HepG2 (cell line): ENCODE measurements at regions not wholly inside any gene's neighbourhood (a gene's known extent, or its start where the extent isn't known, plus 50 kb on each side); places are given as distances from the start of the nearest gene placed in this dataset.

Experiments used
- ATAC-seq: fragments of 200-7000 bp; cut with Tn5 transposase; 3 replicates; pipeline ENCODE4 v1.9.1; 2020; ENCODE audit warnings: mild to moderate bottlenecking, moderate library complexity
- BruUV-seq: library from RNA; stranded (reverse); fragments of 400-500 nt; replicated peaks from 2 replicates; lab custom pipeline; 2021; lab: Mats Ljungman, UMichigan
- CTCF ChIA-PET: fragments of 300-600 bp; formaldehyde crosslinking; extraction: SDS; loops from one replicate; lab custom pipeline; 2021; ENCODE audit warnings: low total read pairs, inconsistent platforms, low intra/inter-chr PET ratio; lab: Yijun Ruan, JAX
- POLR2A ChIA-PET: fragments of 350-600 bp; sonication (Branson Sonifier 250); formaldehyde crosslinking; loops from one replicate; lab custom pipeline; 2020; ENCODE audit warnings: antibody characterized with exemption, inconsistent platforms; lab: Yijun Ruan, JAX
- DNase-seq: peaks from one replicate; pipeline ENCODE4 v3.0.0-alpha.2; 2015; ENCODE audit warnings: low spot score
- FAIRE-seq: peaks from 3 replicates; lab custom pipeline; 2011; peaks lifted over from hg19 to GRCh38; lab: Jason Lieb, UNC
- H2AFZ ChIP-seq: one replicate; pipeline ENCODE4 v1.6.1; 2011; ENCODE audit warnings: low read length, inconsistent platforms
- H3K27ac ChIP-seq: fragments of 300-600 bp; 3 replicates; pipeline ENCODE4 v1.8.0; 2011; ENCODE audit warnings: mixed run types, mild to moderate bottlenecking, mixed read lengths, low read length, inconsistent platforms; ENCODE audit not compliant: insufficient read depth; ENCODE audit errors: extremely low read length
- H3K27me3 ChIP-seq, 2 experiments: fragments of 200-600 bp in 1 of 2; 2 replicates in 1 of 2; 3 replicates in 1 of 2; pipeline versions ENCODE4 v1.6.0 to v1.8.0; 2011; ENCODE audit warnings: low read length in 2 of 2, mild to moderate bottlenecking in 2 of 2, moderate library complexity in 2 of 2, inconsistent platforms in 1 of 2; ENCODE audit not compliant: insufficient read depth in 2 of 2, control insufficient read depth in 1 of 2
- H3K36me3 ChIP-seq, 2 experiments: fragments of 200-600 bp in 1 of 2; replicated peaks in 1 of 2; 2 replicates in 1 of 2; 3 replicates in 1 of 2; pipeline versions ENCODE4 v1.5.1 to v1.8.0; 2011; ENCODE audit warnings: low read length in 2 of 2, inconsistent platforms in 1 of 2; ENCODE audit not compliant: insufficient read depth in 2 of 2, control insufficient read depth in 1 of 2
- H3K4me1 ChIP-seq: 2 replicates; pipeline ENCODE4 v1.5.1; 2012; ENCODE audit warnings: low read length, inconsistent platforms; ENCODE audit not compliant: insufficient read depth
- H3K4me2 ChIP-seq: 2 replicates; pipeline ENCODE4 v1.6.0; 2011; ENCODE audit warnings: low read depth, low read length, inconsistent platforms
- H3K4me3 ChIP-seq, 3 experiments: fragments of 200-600 bp in 1 of 3; sonication (generic), shearing (Covaris generic) in 1 of 3; replicated peaks in 1 of 3; 2 replicates each; pipeline ENCODE4 v1.5.1; 2011 to 2016; ENCODE audit warnings: low read length in 3 of 3, inconsistent platforms in 2 of 3, low read depth in 2 of 3, mild to moderate bottlenecking in 2 of 3, control low read depth in 1 of 3, mixed read lengths in 1 of 3; ENCODE audit not compliant: insufficient read depth in 1 of 3
- H3K79me2 ChIP-seq: one replicate; pipeline ENCODE4 v1.6.1; 2011; ENCODE audit warnings: low read length, inconsistent platforms; ENCODE audit not compliant: insufficient read depth
- H3K9ac ChIP-seq: 2 replicates; pipeline ENCODE4 v1.6.0; 2011; ENCODE audit warnings: mild to moderate bottlenecking, low read depth, low read length, inconsistent platforms; ENCODE audit not compliant: insufficient read depth
- H3K9me3 ChIP-seq: 2 replicates; pipeline ENCODE4 v1.5.1; 2012; ENCODE audit warnings: mild to moderate bottlenecking, low read length
- H4K20me1 ChIP-seq: 2 replicates; pipeline ENCODE4 v1.6.0; 2011; ENCODE audit warnings: inconsistent platforms, mild to moderate bottlenecking, low read length, moderate library complexity; ENCODE audit not compliant: insufficient read depth
- ARID2 ChIP-seq: sonication (generic); formaldehyde crosslinking; IDR thresholded peaks from 2 replicates; pipeline ENCODE4 v1.8.1; 2022; ENCODE audit warnings: mild to moderate bottlenecking, missing genetic modification reagents, borderline replicate concordance
- ETV6 ChIP-seq: sonication (generic); formaldehyde crosslinking; conservative IDR thresholded peaks from 2 replicates; pipeline ENCODE4 v1.4.0; 2020; ENCODE audit warnings: missing genetic modification reagents
- FOXC1 ChIP-seq: sonication (generic); formaldehyde crosslinking; IDR thresholded peaks from 2 replicates; pipeline ENCODE4 v1.8.0; 2022; ENCODE audit warnings: mild to moderate bottlenecking, missing genetic modification reagents, borderline replicate concordance
- HHEX ChIP-seq: IDR thresholded peaks from 2 replicates; pipeline ENCODE4 v1.6.1; 2016; ENCODE audit warnings: control low read depth
- MED1 ChIP-seq: sonication (generic); formaldehyde crosslinking; IDR thresholded peaks from 2 replicates; pipeline ENCODE4 v1.4.0; 2020; ENCODE audit warnings: missing genetic modification reagents
- PAX8 ChIP-seq: sonication (generic); formaldehyde crosslinking; IDR thresholded peaks from 2 replicates; pipeline ENCODE4 v1.8.0; 2022; ENCODE audit warnings: mild to moderate bottlenecking, missing genetic modification reagents, borderline replicate concordance
- RORA ChIP-seq: sonication (generic); formaldehyde crosslinking; IDR thresholded peaks from 2 replicates; pipeline ENCODE4 v1.5.0; 2020; ENCODE audit warnings: mild to moderate bottlenecking, missing genetic modification reagents, moderate library complexity
- SOX5 ChIP-seq: IDR thresholded peaks from 2 replicates; pipeline ENCODE4 v1.6.1; 2016; ENCODE audit warnings: borderline replicate concordance
- SUZ12 ChIP-seq: fragments of 150-350 bp; IDR thresholded peaks from 2 replicates; pipeline ENCODE4 v1.6.1; 2014; ENCODE audit warnings: low read depth, low read length
- SYNCRIP ChIP-seq: fragments of 200-400 bp; formaldehyde crosslinking; IDR thresholded peaks from 2 replicates; pipeline ENCODE4 v1.6.1; 2018; ENCODE audit warnings: mild to moderate bottlenecking, low read depth, low read length; ENCODE audit not compliant: insufficient read depth
- TCF7 ChIP-seq: sonication (generic); IDR thresholded peaks from 2 replicates; pipeline ENCODE4 v1.6.1; 2016; ENCODE audit warnings: antibody characterized with exemption, low read depth
- ZNF350 ChIP-seq: sonication (generic); formaldehyde crosslinking; IDR thresholded peaks from 2 replicates; pipeline ENCODE4 v1.4.0; 2020; ENCODE audit warnings: mild to moderate bottlenecking, low read depth, missing genetic modification reagents, borderline replicate concordance
- WGBS: methylation state at CpG from one replicate; pipeline ENCODE4 v1.1.6; 2017; ENCODE audit warnings: low lambda C conversion rate; 5-methylcytosine and 5-hydroxymethylcytosine counted together
- in situ Hi-C: cut with HindIII; loops from 2 replicates; pipeline ENCODE4 v1.10.0; 2017; ENCODE audit warnings: low pct_unique_long_range_greater_than_20kb; ENCODE audit not compliant: extremely low pct_ligation_motif_present
- intact Hi-C: fragments of 100-400 bp; cut with micrococcal nuclease; formaldehyde crosslinking; loops from one replicate; pipeline ENCODE4 v1.10.0; 2022; ENCODE audit not compliant: unreplicated experiment
- TF ChIP-seq, protein P1 (sequence below): sonication (generic); formaldehyde crosslinking; conservative IDR thresholded peaks from 2 replicates; pipeline ENCODE4 v1.4.0; 2020; ENCODE audit warnings: missing genetic modification reagents

DNA sequence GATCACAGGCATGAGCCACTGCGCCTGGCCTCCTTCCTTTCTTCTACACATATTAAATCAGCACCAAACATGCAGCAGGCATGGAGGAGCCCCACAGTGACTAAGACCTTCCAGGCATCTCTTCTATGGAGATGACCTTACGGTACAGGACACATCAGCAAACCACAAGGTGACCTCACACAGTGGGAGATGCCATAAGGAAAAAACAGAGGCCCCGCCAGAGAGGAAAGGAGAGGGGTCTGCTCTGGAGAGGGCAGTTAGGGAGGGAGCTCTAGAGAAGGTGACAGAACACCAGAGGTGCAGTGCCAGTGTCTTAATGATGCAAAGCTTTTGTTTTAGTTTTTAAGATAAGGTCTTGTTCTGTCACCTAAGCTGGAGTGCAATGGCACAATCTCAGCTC lies 81.1 kb upstream of the ESRRB start:
- H3K36me3 ChIP-seq = no peaks in the 10 kb centered on the region
- H4K20me1 ChIP-seq = no peaks in the 10 kb centered on the region
- FAIRE-seq (no peak), ATAC-seq (no peak)
- peaks cover 22% of the 10 kb centered on the region for H3K4me1 ChIP-seq
- H3K9me3 ChIP-seq = no peaks in the 10 kb centered on the region
- H3K4me3 ChIP-seq = no peak overlapping the region
- H3K4me2 ChIP-seq = no peak overlapping the region
- H3K27me3 ChIP-seq = no peaks in the 10 kb centered on the region
- no TSS peak for BruUV-seq
- TF ChIP-seq ETV6 (CRISPR knock-in tag) = no peak
- no peak for TF ChIP-seq MED1 (CRISPR knock-in tag)
- TF ChIP-seq PAX8 (CRISPR knock-in tag) = no peak
- no peak for TF ChIP-seq HHEX (CRISPR knock-in tag)
- TF ChIP-seq SUZ12 = no peak
- TF ChIP-seq ZNF350 = no peak
- TF ChIP-seq RORA = no peak
- no peak for TF ChIP-seq SYNCRIP
- no peak for TF ChIP-seq ARID2
- TF ChIP-seq, all 625 proteins: peak for 0
- no peak overlapping the region for H2AFZ ChIP-seq
- H3K9ac ChIP-seq = no peak overlapping the region
- no peak overlapping the region for H3K27ac ChIP-seq
- DNase-seq = no peak
- intact Hi-C loops (no loop called here), in situ Hi-C loops (no loop called here)
- ChIA-PET POLR2A (no interaction called here), CTCF (no interaction called here)
- 92% methylated on average over 3 of the region's 3 CpGs for WGBS
- no peaks in the 10 kb centered on the region for H3K79me2 ChIP-seq

DNA sequence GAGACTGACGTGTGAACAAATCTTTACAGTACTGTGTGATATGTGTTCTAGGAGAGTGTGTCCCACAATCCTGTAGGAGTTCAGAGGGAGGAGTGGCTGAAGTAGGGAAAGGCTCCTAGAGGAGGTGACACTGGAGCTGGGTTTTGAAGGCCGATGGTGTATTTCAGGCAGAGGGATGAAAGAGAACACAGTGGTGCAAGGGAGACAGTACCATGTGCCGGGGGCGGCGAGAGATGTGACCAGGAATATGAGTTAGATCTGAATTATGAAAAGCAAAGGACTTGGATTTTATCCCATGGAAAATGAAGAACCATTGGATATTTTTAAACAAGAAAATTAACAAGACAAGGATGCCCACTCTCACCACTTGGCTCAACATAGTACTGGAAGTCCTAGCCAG lies 77.0 kb upstream of the ESRRB start:
- no peak overlapping the region for H3K4me3 ChIP-seq
- no peak overlapping the region for H2AFZ ChIP-seq
- H3K27me3 ChIP-seq = no peaks in the 10 kb centered on the region
- WGBS = 92% methylated on average over 5 of the region's 5 CpGs
- in situ Hi-C loops = no loop called here
- no peak overlapping the region for H3K9ac ChIP-seq
- intact Hi-C loops = no loop called here
- H3K27ac ChIP-seq = no peak overlapping the region
- DNase-seq = no peak
- FAIRE-seq = no peak
- peaks cover 9% of the 10 kb centered on the region for H3K4me1 ChIP-seq
- no peak for ATAC-seq
- no peak overlapping the region for H3K4me2 ChIP-seq
- no peaks in the 10 kb centered on the region for H3K36me3 ChIP-seq
- H4K20me1 ChIP-seq = no peaks in the 10 kb centered on the region
- ChIA-PET CTCF (no interaction called here), POLR2A (no interaction called here)
- no peaks in the 10 kb centered on the region for H3K9me3 ChIP-seq
- BruUV-seq = no TSS peak
- H3K79me2 ChIP-seq = no peaks in the 10 kb centered on the region
- TF ChIP-seq TCF7 = no peak
- no peak for TF ChIP-seq SOX5 (CRISPR knock-in tag)
- TF ChIP-seq FOXC1 = no peak
- TF ChIP-seq, protein P1, sequence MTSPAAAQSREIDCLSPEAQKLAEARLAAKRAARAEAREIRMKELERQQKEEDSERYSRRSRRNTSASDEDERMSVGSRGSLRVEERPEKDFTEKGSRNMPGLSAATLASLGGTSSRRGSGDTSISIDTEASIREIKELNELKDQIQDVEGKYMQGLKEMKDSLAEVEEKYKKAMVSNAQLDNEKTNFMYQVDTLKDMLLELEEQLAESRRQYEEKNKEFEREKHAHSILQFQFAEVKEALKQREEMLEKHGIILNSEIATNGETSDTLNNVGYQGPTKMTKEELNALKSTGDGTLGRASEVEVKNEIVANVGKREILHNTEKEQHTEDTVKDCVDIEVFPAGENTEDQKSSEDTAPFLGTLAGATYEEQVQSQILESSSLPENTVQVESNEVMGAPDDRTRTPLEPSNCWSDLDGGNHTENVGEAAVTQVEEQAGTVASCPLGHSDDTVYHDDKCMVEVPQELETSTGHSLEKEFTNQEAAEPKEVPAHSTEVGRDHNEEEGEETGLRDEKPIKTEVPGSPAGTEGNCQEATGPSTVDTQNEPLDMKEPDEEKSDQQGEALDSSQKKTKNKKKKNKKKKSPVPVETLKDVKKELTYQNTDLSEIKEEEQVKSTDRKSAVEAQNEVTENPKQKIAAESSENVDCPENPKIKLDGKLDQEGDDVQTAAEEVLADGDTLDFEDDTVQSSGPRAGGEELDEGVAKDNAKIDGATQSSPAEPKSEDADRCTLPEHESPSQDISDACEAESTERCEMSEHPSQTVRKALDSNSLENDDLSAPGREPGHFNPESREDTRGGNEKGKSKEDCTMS (CRISPR knock-in tag) = no peak
